NCI-H460 (cell line): ENCODE measurements at regions not wholly inside any gene's neighbourhood (a gene's known extent, or its start where the extent isn't known, plus 50 kb on each side); places are given as distances from the start of the nearest gene placed in this dataset.
"Not testable (repeated sequence)": the region's sequence is repeated elsewhere in the genome, so short reads cannot be mapped to it uniquely, and the experiment has no call there.

Experiments used
- DNase-seq: peaks from one replicate; pipeline ENCODE4 v3.0.0-alpha.2; 2016; ENCODE audit warnings: low read depth; ENCODE audit errors: extremely low read depth

DNA sequence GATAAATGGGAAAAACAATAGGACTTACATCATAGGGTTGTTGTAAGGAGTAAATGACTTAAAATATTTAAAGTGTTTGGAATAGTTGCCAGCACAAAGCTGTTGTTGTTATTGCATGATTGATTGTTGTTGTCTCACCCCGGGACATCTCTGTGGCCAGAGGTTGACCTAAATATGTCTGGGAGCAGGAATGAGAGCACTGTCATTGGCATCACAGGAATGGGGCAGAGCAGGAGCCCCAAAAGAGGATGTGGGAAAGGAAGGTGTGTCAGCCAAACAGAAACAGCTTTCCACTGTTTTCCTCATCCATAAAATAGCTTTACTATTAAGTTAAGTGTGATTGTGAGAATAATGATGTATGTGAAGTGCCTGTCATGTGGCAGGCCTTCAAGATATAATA is 121.6 kb downstream of the TMEM168 start:
- no peak for DNase-seq

- DNase-seq, result no peak
These were observed 120.9 kb downstream of the TMEM168 start for GRCh38 chr7:112669306-112669705.

- DNase-seq, result no peak
These were observed 120.0 kb downstream of the TMEM168 start for GRCh38 chr7:112670193-112670592.

DNA sequence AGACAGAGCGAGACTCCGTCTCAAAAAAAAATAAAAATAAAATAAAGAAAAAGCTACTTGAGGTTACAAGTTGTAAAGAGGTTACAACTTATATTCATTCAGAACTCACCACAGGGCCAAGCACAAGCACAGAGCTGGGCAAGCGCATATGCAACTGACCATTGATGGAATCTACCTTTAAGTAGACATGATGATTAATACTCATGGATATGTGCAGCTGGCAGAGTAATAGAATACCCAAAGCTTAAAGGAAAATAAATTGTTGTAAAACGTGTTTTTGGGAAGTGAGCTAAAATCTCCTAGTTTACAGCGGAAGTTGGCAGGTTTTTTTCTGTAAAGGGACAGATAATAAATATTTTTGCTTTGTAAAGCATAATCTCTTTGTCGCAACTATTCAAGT is 111.6 kb downstream of the TMEM168 start:
- DNase-seq, result no peak

- DNase-seq, result not testable (repeated sequence)
These were observed 100.6 kb downstream of the TMEM168 start for GRCh38 chr7:112689466-112690177.

DNA sequence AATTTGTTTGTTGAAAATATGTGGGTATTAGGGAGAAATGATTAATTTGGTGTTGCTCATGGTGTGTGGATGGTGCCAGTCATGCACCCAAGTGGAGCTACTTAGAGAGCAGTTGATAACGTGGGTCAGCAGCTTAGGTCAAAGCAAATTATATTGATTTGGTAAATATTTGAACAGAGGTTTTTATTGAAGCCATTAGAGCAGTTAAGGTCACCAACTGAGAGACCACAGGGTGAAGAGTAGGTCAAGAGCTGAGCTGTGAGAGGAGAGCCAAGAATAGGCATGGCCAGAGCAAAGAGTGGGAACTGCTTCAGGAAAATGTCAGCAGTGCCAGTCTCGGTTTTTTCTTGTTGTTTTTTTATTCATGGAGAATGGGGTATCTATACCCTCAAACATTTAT is 97.9 kb downstream of the TMEM168 start:
- DNase-seq, result no peak

DNA sequence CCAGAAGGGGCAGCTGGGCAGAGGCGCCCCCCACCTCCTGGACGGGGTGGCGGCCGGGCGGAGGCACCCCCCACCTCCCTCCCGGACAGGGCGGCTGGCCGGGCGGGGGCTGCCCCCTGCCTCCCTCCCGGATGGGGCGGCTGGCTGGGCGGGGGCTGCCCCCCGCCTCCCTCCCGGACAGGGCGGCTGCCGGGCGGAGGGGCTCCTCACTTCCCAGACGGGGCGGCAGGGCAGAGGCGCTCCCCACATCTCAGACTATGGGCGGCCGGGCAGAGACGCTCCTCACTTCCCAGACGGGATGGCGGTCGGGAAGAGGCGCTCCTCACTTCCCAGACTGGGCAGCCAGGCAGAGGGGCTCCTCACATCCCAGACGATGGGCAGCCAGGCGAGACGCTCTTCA is 93.0 kb downstream of the TMEM168 start:
- not testable (repeated sequence) for DNase-seq

DNA sequence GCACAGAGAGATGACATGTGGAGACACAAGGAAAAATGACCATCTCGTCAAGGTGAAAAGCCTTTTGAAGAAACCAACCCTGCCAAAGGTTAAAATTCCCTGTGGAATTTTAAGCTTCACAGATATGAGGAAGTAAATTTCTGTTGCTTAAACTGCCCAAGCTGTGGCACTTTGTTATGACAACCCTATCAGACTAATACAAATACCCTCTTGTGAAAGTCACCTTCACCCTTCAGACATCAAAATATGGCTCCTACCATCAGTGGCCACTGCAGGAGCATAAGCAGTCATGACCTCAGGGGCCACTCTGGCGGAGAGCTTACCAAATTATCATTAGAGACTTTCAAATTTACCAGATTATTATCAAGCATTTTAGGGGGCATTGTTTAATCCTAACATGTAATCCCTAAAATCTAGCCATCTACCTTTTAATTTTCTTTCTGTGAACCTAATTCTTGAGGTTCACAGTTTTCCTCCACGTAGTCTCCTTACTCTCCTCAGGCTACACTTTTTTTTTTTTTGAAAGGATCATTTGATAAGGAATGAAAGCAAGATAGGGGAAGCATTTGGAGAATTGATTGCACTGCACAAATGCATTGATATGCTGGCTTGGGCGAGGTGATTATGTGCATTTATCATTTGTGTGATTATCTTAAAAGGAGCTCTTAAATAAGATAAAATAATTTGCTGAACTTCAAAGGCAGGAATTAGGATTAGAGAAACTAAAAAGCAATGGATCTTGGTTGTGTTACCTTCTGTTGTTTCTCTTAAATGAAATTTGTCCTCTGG is 90.3 kb downstream of the TMEM168 start:
- no peak for DNase-seq

DNA sequence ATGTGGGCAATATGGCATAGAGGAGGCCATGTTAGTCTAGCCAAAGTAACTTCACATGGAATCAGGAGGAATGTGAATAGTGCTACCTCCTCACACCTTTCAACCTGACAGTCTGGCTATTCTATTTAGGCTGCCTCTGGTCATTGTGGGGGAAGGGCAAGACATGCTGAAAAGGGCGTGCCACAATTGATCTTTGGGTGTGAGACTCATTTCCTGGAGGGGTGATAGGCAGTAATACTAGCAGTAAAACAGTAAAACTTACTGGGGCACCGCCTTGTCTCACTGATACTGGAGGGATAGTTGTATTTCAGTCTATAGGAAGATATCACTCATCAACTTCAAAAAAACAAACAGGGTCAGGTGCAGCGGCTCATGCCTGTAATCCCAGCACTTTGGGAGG is 88.7 kb downstream of the TMEM168 start:
- no peak for DNase-seq

DNA sequence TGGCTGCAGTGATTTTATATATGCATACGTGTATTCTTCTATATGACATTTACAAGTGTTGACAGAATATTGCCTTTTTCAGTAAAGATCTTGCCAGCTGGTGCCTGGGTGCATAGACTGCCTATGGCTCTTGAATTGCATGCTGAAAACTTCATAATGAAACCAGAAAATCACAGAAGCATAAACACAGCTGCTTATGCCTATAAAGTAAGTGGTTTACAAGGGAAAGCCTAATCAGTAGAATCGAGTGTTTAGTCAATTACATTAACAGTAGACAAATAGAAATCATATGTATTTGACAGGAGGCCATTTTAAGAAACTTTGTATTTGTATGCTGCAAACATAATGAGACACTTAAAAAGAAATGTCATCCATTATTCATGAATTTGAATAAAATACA is 82.5 kb downstream of the TMEM168 start:
- DNase-seq, result no peak

- no peak for DNase-seq
These were observed 82.0 kb downstream of the TMEM168 start for GRCh38 chr7:112708236-112708635.
